ENCODE measurements at regions not wholly inside any gene's neighbourhood (a gene's known extent, or its start where the extent isn't known, plus 50 kb on each side); places are given as distances from the start of the nearest gene placed in this dataset.

DNA sequence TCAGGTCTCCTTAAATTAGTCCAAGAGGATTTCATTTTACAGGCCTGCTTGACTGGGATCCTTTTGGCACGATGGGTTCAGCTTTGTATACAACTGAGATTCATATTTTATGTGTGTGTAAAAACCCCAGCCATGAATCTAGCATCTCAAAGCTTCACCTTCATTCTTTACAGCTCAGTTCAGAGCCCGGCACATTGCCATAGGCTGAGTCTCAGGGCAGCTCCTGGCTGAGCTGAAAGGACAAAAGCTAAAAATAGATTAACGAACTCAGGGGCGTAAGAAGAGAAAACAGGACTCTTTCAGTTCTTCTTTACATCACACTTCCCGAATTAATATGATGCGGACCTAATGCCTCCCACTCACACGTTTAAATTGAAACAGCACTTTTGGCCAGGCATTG, 262.8 kb upstream of the PBX1 start:
- no peak for TF ChIP-seq EP300 (IDR thresholded peaks at IDR 0.05)
- TF ChIP-seq, protein P1, sequence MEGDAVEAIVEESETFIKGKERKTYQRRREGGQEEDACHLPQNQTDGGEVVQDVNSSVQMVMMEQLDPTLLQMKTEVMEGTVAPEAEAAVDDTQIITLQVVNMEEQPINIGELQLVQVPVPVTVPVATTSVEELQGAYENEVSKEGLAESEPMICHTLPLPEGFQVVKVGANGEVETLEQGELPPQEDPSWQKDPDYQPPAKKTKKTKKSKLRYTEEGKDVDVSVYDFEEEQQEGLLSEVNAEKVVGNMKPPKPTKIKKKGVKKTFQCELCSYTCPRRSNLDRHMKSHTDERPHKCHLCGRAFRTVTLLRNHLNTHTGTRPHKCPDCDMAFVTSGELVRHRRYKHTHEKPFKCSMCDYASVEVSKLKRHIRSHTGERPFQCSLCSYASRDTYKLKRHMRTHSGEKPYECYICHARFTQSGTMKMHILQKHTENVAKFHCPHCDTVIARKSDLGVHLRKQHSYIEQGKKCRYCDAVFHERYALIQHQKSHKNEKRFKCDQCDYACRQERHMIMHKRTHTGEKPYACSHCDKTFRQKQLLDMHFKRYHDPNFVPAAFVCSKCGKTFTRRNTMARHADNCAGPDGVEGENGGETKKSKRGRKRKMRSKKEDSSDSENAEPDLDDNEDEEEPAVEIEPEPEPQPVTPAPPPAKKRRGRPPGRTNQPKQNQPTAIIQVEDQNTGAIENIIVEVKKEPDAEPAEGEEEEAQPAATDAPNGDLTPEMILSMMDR (IDR thresholded peaks at IDR 0.05), result no peak
- TF ChIP-seq POLR2AphosphoS5 (IDR thresholded peaks at IDR 0.05), result no peak
- TF ChIP-seq POLR2A (IDR thresholded peaks at IDR 0.05; ENCODE audit: low read depth), result no peak
